ENCODE measurements at regions not wholly inside any gene's neighbourhood (a gene's known extent, or its start where the extent isn't known, plus 50 kb on each side); places are given as distances from the start of the nearest gene placed in this dataset.

DNA sequence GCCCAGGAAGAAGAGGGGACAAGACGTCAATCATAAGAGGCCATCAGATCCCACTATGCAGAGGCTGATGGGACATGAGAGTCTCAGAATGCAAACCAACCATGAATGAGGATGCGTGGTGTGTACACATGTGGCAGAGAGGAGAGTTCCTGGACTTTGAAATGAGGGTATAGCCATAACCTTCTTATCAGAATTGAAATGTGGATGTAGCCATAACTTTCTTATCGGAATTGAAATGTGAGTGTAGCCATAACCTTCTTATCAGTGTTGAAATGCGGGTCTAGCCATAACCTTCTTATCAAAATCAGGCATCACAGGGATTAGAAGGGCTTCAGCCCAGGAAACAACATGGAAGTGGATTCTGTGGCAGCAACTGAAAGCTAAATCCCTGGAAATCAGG lies 415.5 kb upstream of the FAT1 start:
- H3K36me3 ChIP-seq (ENCODE audit: control insufficient read depth, insufficient read depth, low read length): no peaks in the 10 kb centered on the region
- no peak overlapping the region for H3K27ac ChIP-seq (ENCODE audit: low read length)
- no peaks in the 10 kb centered on the region for H3K9me3 ChIP-seq (ENCODE audit: control insufficient read depth, low read depth, low read length)
- peak; percentile 13 to 53 for DNase-seq
- peaks cover 4% of the 10 kb centered on the region for H3K4me1 ChIP-seq (ENCODE audit: control insufficient read depth, insufficient read depth, low read length)
- WGBS (ENCODE audit: insufficient coverage, low lambda C conversion rate): no CpG with 5 or more reads among the region's 4 CpGs
- H3K4me3 ChIP-seq (ENCODE audit: low read length): no peak overlapping the region
- no peaks in the 10 kb centered on the region for H3K27me3 ChIP-seq (ENCODE audit: control insufficient read depth, insufficient read depth, low read length)

DNA sequence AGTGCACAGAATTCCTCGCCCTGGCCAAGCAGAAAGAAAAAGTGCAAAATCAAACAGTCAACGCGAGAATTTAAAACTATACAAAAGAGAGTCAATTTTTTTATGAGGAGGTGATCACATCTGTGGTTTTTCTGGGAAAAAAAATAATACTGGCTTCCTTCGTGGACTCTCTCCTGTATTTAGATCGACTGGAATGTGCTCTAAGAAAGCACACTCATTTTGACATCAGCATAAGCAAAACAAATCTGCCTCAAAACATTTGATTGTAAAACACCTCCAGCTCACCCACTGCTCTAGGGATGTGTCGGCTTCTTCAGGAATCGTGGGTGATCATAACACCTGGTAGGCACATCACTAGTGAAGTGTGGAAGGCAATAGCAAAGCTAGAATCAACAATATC lies 417.4 kb upstream of the FAT1 start:
- DNase-seq: no peak
- Histone ChIP-seq H3K4me3 (ENCODE audit: low read length) (no peak overlapping the region), H3K27me3 (ENCODE audit: control insufficient read depth, insufficient read depth, low read length) (no peaks in the 10 kb centered on the region), H3K27ac (ENCODE audit: low read length) (no peak overlapping the region), H3K4me1 (ENCODE audit: control insufficient read depth, insufficient read depth, low read length) (peaks cover 4% of the 10 kb centered on the region), H3K9me3 (ENCODE audit: control insufficient read depth, low read depth, low read length) (no peaks in the 10 kb centered on the region), H3K36me3 (ENCODE audit: control insufficient read depth, insufficient read depth, low read length) (no peaks in the 10 kb centered on the region)
- WGBS (ENCODE audit: insufficient coverage, low lambda C conversion rate): 88% methylated on average over 3 of the region's 7 CpGs

DNA sequence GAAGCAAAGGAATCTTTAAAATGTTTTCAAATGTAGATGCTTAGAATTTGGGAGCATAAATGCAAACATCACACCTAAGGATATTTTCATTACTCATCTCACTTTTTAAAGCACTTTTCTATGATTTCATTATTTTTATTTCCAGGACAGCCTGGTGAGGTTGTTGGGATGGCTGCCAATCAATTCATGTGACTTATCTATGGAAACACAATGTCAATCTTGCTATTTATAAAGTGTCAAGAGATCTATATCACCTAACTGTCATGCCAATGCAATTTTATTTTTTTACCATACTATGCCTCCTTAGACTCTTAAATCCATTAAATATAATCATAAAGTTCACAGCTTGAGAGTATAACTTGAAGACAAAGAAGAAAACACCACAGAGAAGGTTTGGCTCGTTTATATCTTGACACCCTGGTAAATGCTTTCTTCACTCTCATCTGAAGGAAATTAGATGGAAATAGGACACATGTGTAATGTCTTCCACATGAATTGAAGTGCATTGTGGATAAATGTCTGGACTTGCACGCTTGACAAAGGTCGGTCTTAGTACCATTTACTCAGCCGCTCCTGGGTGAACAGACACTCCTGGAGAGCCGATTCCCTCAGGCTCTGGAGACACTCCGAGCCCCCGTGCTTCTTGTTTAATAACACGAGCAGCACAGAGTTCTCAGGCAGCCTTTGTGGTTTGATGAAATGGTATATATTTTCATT lies 425.7 kb upstream of the FAT1 start:
- no peaks in the 10 kb centered on the region for H3K4me1 ChIP-seq (ENCODE audit: control insufficient read depth, insufficient read depth, low read length)
- DNase-seq: no peak
- H3K9me3 ChIP-seq (ENCODE audit: control insufficient read depth, low read depth, low read length): no peaks in the 10 kb centered on the region
- no peaks in the 10 kb centered on the region for H3K36me3 ChIP-seq (ENCODE audit: control insufficient read depth, insufficient read depth, low read length)
- no CpG with 5 or more reads among the region's 8 CpGs for WGBS (ENCODE audit: insufficient coverage, low lambda C conversion rate)
- no peaks in the 10 kb centered on the region for H3K27me3 ChIP-seq (ENCODE audit: control insufficient read depth, insufficient read depth, low read length)
- H3K27ac ChIP-seq (ENCODE audit: low read length): no peak overlapping the region
- H3K4me3 ChIP-seq (ENCODE audit: low read length): no peak overlapping the region

DNA sequence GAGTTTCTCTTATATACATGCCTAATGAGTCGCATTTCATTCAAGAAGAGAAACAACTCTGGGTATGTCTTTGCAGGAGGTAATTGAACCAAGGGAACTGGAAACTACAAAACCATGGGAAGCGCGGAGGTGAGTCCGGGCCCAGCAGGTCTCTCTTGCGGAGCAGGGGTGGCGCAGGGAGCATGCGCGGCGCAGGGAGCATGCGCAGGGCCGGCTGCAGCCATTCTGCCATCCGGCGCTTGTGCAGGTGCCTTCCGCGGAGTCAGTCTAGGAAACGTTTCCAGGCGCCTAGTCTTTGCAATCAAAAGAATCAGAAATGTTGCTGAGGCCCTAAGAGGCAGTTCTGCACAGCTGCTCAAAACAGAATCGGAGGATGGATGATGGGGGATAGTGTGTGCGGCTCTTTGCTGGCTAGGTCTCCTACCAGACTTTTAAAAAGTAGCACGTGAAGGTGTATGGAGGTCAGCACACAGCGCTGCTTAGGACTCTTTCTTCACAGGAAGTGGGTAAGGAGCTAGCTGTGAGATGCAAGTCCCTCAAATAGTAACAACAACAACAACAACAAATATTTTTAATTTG lies 433.8 kb upstream of the FAT1 start:
- Histone ChIP-seq H3K36me3 (ENCODE audit: control insufficient read depth, insufficient read depth, low read length) (no peaks in the 10 kb centered on the region), H3K27ac (ENCODE audit: low read length) (no peak overlapping the region), H3K4me1 (ENCODE audit: control insufficient read depth, insufficient read depth, low read length) (no peaks in the 10 kb centered on the region), H3K9me3 (ENCODE audit: control insufficient read depth, low read depth, low read length) (peaks cover 3% of the 10 kb centered on the region), H3K4me3 (ENCODE audit: low read length) (no peak overlapping the region), H3K27me3 (ENCODE audit: control insufficient read depth, insufficient read depth, low read length) (no peaks in the 10 kb centered on the region)
- WGBS (ENCODE audit: insufficient coverage, low lambda C conversion rate): no CpG with 5 or more reads among the region's 21 CpGs
- DNase-seq: no peak

DNA sequence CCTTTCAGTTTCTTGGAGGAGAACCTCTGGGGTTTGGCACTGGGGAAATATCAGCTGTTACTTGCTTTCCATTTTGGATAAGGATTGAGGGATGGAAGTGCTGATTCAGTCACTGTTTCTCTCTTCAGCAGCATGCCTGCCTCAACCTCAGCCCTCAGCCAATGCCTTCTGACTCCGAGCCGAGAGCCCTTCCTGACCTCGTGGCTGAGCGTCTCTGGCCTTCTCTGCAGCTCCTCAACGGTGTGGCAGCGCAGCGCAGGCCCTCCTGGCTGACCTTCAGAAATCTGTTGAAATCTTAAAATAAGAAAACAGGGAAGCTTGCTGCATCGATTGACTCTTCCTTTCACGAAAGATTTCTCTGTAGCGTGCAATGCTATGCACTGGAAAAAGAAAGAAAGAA lies 434.3 kb upstream of the FAT1 start:
- Histone ChIP-seq H3K4me3 (ENCODE audit: low read length) (no peak overlapping the region), H3K27ac (ENCODE audit: low read length) (no peak overlapping the region), H3K36me3 (ENCODE audit: control insufficient read depth, insufficient read depth, low read length) (no peaks in the 10 kb centered on the region), H3K4me1 (ENCODE audit: control insufficient read depth, insufficient read depth, low read length) (no peaks in the 10 kb centered on the region), H3K27me3 (ENCODE audit: control insufficient read depth, insufficient read depth, low read length) (no peaks in the 10 kb centered on the region), H3K9me3 (ENCODE audit: control insufficient read depth, low read depth, low read length) (peaks cover 3% of the 10 kb centered on the region)
- no CpG with 5 or more reads among the region's 10 CpGs for WGBS (ENCODE audit: insufficient coverage, low lambda C conversion rate)
- no peak for DNase-seq

DNA sequence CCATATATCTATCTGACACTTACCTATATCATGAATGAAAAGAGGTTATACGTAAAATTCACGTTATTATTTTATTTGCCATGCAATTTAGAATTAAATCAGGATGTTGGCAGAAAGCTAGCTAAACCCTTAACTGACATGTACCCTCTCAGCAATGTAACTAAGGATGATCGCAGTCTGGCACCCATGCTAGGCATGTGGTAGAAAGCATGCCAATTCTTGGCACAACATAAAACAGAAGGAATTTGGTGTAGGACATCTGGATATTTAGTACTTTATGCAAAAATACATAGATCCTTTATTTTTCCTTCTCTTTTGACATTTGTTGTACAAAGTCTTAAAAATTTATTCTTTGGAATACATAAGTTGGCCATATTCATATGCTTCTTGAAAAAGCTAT lies 436.8 kb upstream of the FAT1 start:
- Histone ChIP-seq H3K36me3 (ENCODE audit: control insufficient read depth, insufficient read depth, low read length) (no peaks in the 10 kb centered on the region), H3K4me1 (ENCODE audit: control insufficient read depth, insufficient read depth, low read length) (no peaks in the 10 kb centered on the region), H3K27me3 (ENCODE audit: control insufficient read depth, insufficient read depth, low read length) (no peaks in the 10 kb centered on the region), H3K9me3 (ENCODE audit: control insufficient read depth, low read depth, low read length) (peaks cover 3% of the 10 kb centered on the region), H3K4me3 (ENCODE audit: low read length) (no peak overlapping the region), H3K27ac (ENCODE audit: low read length) (no peak overlapping the region)
- DNase-seq: no peak
- 90% methylated on average over 2 of the region's 3 CpGs for WGBS (ENCODE audit: insufficient coverage, low lambda C conversion rate)

DNA sequence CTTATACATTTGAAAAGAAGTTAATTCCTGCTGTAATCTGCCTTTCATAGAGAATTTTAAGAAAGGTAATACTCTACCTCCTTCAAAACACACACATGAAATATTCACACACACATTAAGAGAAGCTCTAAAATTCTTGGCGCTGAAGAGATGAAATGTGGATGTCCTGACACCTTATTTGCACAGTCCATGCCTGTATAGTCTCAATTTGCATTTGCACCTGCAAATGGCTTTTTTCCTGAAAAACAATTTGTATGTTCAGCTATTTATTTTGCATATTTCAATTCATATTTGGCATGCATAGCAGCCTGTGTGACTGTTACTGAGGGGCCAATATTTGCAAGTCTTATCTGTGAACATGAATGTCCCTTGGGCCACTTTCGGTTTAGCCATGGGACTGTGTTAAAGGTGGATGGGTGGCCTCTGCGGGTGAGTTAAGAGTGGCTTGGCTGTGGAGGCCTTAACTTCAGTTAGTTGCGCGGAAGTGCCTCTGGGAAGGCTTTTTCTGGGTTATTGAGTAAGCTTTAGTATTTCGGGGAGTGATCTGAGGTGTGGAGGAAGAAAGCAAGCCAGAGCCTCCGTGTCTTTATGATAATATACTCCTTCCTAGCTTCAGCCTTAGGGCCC lies 443.3 kb upstream of the FAT1 start:
- no peak overlapping the region for H3K4me3 ChIP-seq (ENCODE audit: low read length)
- no peaks in the 10 kb centered on the region for H3K27me3 ChIP-seq (ENCODE audit: control insufficient read depth, insufficient read depth, low read length)
- no peaks in the 10 kb centered on the region for H3K36me3 ChIP-seq (ENCODE audit: control insufficient read depth, insufficient read depth, low read length)
- H3K9me3 ChIP-seq (ENCODE audit: control insufficient read depth, low read depth, low read length): no peaks in the 10 kb centered on the region
- 100% methylated on average over 3 of the region's 7 CpGs for WGBS (ENCODE audit: insufficient coverage, low lambda C conversion rate)
- H3K4me1 ChIP-seq (ENCODE audit: control insufficient read depth, insufficient read depth, low read length): no peaks in the 10 kb centered on the region
- no peak overlapping the region for H3K27ac ChIP-seq (ENCODE audit: low read length)
- no peak for DNase-seq

DNA sequence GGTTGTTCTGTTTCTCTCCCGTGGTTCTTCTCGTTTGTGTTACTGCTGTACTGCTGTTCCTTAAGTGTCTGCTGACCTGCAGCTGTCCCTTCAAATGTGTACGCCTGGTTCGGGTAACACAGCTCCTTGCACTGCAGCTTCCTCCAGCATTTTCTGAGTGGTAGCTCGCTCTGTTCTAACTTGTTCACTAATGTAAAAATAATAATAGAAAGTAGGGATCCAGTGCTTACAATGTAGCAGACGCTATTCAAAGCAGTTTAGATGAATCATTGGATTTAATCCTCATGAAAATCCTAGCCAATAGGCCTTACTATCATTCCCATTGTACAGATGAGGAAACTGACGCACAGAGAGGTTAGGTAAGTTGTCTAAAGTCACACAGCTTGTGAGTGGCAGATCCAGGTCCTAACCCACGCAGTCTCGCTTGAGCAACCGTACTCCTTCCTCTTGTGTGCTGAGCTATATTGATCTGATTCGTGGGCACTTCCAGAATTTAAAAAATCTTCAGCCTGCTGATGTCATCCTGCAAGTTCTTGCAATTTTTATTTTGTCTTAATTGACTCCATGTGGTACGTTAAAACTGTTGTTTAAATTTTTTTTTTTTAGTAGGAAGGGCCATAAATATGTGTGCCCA lies 448.2 kb upstream of the FAT1 start:
- no peaks in the 10 kb centered on the region for H3K27me3 ChIP-seq (ENCODE audit: control insufficient read depth, insufficient read depth, low read length)
- no peak overlapping the region for H3K4me3 ChIP-seq (ENCODE audit: low read length)
- H3K4me1 ChIP-seq (ENCODE audit: control insufficient read depth, insufficient read depth, low read length): no peaks in the 10 kb centered on the region
- no peak for DNase-seq
- H3K27ac ChIP-seq (ENCODE audit: low read length): no peak overlapping the region
- no peaks in the 10 kb centered on the region for H3K9me3 ChIP-seq (ENCODE audit: control insufficient read depth, low read depth, low read length)
- WGBS (ENCODE audit: insufficient coverage, low lambda C conversion rate): no CpG with 5 or more reads among the region's 12 CpGs
- no peaks in the 10 kb centered on the region for H3K36me3 ChIP-seq (ENCODE audit: control insufficient read depth, insufficient read depth, low read length)

DNA sequence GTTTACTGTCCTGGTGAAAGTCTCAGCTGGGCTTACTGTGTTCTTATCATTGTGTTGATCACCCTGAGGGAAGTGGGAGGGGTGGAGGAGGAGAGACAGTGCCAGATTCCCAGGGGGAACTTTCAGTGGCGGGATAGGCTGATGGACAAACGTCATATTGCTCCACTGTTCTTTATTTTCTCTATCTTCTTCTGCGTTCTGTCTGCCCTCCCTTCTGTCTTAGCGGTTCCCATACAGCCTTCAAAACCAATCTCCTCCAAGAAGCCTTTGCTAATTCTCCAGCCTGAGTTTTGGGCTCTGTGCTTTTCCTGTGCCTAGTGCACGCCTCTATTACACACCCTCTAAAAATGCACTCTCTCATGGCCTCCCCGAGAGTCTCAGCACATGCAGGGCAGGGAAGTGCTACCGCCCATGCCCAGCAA lies 448.7 kb upstream of the FAT1 start:
- 83% methylated on average over 3 of the region's 7 CpGs for WGBS (ENCODE audit: insufficient coverage, low lambda C conversion rate)

DNA sequence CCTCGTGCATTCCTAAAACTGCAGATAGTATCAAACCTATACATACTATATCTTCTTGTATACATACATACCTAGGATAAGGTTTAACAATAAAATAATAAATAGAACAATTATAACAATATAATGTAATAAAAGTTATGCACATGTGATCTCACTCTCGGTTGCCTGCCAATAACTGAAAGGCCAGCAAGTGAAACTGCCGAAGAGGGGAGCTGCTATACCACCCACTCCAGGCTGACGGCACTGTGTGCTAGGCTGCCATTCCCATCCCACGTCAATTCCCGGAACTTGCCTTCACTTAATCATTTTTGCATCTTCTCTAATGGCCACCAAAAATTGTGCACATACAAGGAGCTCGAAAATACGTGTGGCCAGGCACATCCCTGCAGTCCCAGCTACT lies 451.1 kb upstream of the FAT1 start:
- Histone ChIP-seq H3K27me3 (ENCODE audit: control insufficient read depth, insufficient read depth, low read length) (no peaks in the 10 kb centered on the region), H3K4me3 (ENCODE audit: low read length) (no peak overlapping the region), H3K36me3 (ENCODE audit: control insufficient read depth, insufficient read depth, low read length) (no peaks in the 10 kb centered on the region), H3K27ac (ENCODE audit: low read length) (no peak overlapping the region), H3K9me3 (ENCODE audit: control insufficient read depth, low read depth, low read length) (no peaks in the 10 kb centered on the region), H3K4me1 (ENCODE audit: control insufficient read depth, insufficient read depth, low read length) (no peaks in the 10 kb centered on the region)
- 94% methylated on average over 2 of the region's 8 CpGs for WGBS (ENCODE audit: insufficient coverage, low lambda C conversion rate)
- DNase-seq: no peak

More for the DNA sequence above, 448.7 kb upstream of the FAT1 start:
- Histone ChIP-seq H3K4me3 (ENCODE audit: low read length) (no peak overlapping the region), H3K9me3 (ENCODE audit: control insufficient read depth, low read depth, low read length) (no peaks in the 10 kb centered on the region), H3K27me3 (ENCODE audit: control insufficient read depth, insufficient read depth, low read length) (no peaks in the 10 kb centered on the region), H3K4me1 (ENCODE audit: control insufficient read depth, insufficient read depth, low read length) (no peaks in the 10 kb centered on the region), H3K36me3 (ENCODE audit: control insufficient read depth, insufficient read depth, low read length) (no peaks in the 10 kb centered on the region), H3K27ac (ENCODE audit: low read length) (no peak overlapping the region)
- no peak for DNase-seq
